Astrocyte of the spinal cord (primary cell): ENCODE measurements at regions not wholly inside any gene's neighbourhood (a gene's known extent, or its start where the extent isn't known, plus 50 kb on each side); places are given as distances from the start of the nearest gene placed in this dataset.

Experiments used
- DNase-seq: peaks from one replicate; pipeline ENCODE4 v3.0.0; 2011; ENCODE audit warnings: low read depth, low spot score
- H3K4me3 ChIP-seq: 2 replicates; pipeline ENCODE4 v1.5.1; 2011; ENCODE audit warnings: low read depth, mild to moderate bottlenecking, low read length, moderate library complexity
- CTCF ChIP-seq: IDR thresholded peaks from 2 replicates; pipeline ENCODE4 v1.5.1; 2012; ENCODE audit warnings: low read depth, mild to moderate bottlenecking, low read length, inconsistent platforms
- in situ Hi-C: cut with HindIII; loops from 2 replicates; pipeline ENCODE4 v1.10.0; 2017; ENCODE audit warnings: low sequenced_read_pairs

DNA sequence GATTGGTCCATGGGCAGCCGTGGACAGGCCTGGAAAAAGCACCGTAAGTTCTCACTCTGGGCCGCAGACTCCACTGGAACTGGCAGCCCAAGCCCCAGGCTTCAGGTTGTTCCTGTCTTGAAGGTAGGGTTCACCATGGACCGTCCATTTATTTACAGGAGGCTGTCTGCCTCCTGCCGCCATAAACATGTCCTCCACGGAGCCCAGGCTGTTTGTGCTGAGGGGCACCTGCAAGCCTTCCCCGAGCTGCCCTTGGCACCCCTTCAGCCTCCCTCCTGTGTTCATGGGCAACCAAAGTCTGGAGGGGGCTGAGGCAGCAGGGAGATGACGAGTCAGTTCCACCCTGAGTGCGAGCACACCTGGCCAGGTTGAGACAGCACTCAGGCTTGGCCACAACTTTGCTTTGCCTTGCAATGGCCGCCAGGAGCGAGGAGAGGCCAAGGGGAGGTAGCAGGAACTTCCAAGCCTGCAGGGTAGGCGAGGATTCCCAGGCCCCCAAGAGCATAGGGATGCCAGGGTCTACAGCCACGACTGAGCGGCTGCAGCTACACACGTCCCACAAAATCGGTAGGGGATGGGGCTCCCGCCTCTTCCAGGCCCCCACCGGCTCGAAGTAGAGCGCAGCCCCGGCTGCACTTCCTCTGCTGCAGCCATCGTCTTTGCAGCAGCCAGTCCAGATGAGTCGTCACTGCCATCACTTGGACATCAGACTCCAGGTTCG, 1625.6 kb upstream of the ACO1 start:
- no peak for DNase-seq
- H3K4me3 ChIP-seq: no peak overlapping the region
- in situ Hi-C loops: no loop called here
- TF ChIP-seq CTCF: no peak

DNA sequence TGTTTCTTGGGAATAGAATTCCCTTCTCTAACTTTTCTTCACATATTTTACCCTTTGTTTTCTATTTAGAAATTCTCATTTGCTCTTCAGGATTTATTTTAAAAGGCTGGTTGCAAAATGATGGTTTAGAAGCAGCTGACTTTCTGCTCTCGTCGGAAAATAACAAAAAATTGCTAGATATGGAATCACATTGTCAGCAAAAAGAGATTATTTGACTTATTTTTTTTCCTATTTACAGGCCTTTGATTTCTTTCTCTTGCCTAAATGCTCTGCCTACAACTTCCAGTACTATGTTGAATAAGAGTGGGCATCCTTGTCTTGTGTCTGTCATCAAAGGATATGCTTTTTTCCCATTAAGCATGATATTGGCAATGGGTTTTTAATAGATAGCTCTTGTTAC, 1619.1 kb upstream of the ACO1 start:
- in situ Hi-C loops: no loop called here
- DNase-seq: no peak
- H3K4me3 ChIP-seq: no peak overlapping the region
- TF ChIP-seq CTCF: no peak

DNA sequence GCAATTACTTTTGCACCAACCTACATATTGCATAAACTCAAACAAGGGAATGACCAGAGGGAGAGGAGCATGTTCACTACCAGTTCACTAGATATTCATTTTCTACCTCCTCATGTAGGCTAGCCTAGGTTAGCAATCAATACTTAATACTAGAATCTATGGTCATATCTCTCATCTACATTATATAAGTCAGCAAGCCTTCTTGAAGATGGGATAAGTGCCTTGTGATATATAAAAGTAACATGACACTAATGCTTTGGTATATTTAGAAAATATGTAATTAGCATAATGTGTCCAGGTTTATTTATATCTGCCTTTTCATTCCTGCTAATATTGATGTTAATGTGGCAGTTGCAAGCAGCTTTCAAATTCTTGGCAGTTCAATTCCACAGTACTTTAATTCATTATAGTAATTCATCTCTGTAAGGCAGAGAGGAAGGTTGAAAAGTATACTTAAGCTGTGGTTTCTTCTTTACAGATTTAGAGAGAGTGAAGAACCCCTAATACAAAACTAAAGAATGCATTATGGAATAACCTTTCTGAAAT, 1613.2 kb upstream of the ACO1 start:
- TF ChIP-seq CTCF: no peak
- in situ Hi-C loops: no loop called here
- DNase-seq: no peak
- H3K4me3 ChIP-seq: no peak overlapping the region

DNA sequence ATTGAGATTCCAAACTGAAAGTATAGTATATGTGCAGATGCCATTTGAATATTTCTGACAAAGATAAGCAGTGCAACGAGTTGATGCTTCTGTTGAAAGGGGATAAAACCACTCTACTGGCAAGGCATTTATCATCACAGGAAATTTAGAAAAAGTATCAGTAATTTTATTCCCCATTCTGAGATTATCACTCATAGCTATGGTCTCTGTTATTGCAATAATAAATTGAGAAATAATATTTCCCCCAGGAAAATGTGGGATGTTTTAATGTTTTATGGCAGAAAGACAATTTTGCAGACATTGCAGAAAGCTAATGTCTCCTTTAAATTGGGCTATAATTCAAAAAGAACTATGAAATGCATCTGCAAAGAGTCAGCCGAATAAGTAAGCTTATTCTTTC, 1612.7 kb upstream of the ACO1 start:
- H3K4me3 ChIP-seq: no peak overlapping the region
- in situ Hi-C loops: no loop called here
- no peak for TF ChIP-seq CTCF
- DNase-seq: no peak

GRCh38 chr9:30773427-30773826, 1611.0 kb upstream of the ACO1 start:
- H3K4me3 ChIP-seq: no peak overlapping the region
- TF ChIP-seq CTCF: no peak
- in situ Hi-C loops: no loop called here
- no peak for DNase-seq

DNA sequence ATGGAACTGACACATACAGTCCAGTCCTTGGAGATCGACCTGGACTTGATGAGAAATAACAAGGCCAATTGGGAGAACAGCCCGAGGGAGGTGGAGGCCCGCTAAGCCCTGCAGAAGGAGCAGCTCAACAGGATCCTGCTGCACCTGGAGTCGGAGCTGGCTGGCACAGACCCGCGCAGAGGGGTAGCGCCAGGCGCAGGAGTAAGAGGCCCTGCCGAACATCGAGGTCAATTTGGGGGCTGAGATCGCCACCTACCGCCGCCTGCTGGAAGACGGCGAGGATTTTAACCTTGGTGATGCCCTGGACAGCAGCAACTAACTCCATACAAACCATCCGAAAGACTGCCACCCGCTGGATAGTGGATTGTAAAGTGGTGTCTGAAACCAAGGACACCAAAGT, 1610.1 kb upstream of the ACO1 start:
- in situ Hi-C loops: no loop called here
- H3K4me3 ChIP-seq: no peak overlapping the region
- TF ChIP-seq CTCF: no peak
- DNase-seq: no peak
